Natural killer cell (primary cell): ENCODE measurements at regions not wholly inside any gene's neighbourhood (a gene's known extent, or its start where the extent isn't known, plus 50 kb on each side); places are given as distances from the start of the nearest gene placed in this dataset.

Source experiments
- ATAC-seq, 3 donors: fragments of 150-1000 bp in 2 of 3; fragments of 200-7000 bp in 1 of 3; cut with Tn5 transposase; 1 replicate in 1 of 3; 2 replicates in 2 of 3; pipeline ENCODE4 v1.10.0; 2021; ENCODE audit warnings: mild to moderate bottlenecking in 2 of 3, moderate library complexity in 2 of 3
- DNase-seq, 2 donors: peaks; one replicate each; pipeline versions ENCODE4 v3.0.0 to v3.0.0-alpha.2; 2013 to 2021; ENCODE audit warnings: mixed read lengths in 1 of 2
- H3K27ac ChIP-seq: one replicate; pipeline ENCODE4 v1.5.1; 2013; ENCODE audit warnings: mild to moderate bottlenecking, low read length
- H3K27me3 ChIP-seq: one replicate; pipeline ENCODE4 v1.6.1; 2013; ENCODE audit warnings: low read length; ENCODE audit not compliant: control insufficient read depth, insufficient read depth
- H3K36me3 ChIP-seq: one replicate; pipeline ENCODE4 v1.6.1; 2013; ENCODE audit warnings: low read length; ENCODE audit not compliant: control insufficient read depth, insufficient read depth
- H3K4me1 ChIP-seq: one replicate; pipeline ENCODE4 v1.6.1; 2013; ENCODE audit warnings: low read length; ENCODE audit not compliant: control insufficient read depth, insufficient read depth
- H3K4me3 ChIP-seq: one replicate; pipeline ENCODE4 v1.5.1; 2013; ENCODE audit warnings: low read length
- H3K9me3 ChIP-seq: one replicate; pipeline ENCODE4 v1.6.1; 2013; ENCODE audit warnings: low read length; ENCODE audit not compliant: control insufficient read depth, insufficient read depth
- H3K27ac Mint-ChIP-seq, 2 donors: one replicate each; pipeline ENCODE4 v1.8.0; 2022; ENCODE audit warnings: mild to moderate bottlenecking in 2 of 2, mixed read lengths in 2 of 2, moderate library complexity in 1 of 2
- H3K27me3 Mint-ChIP-seq, 2 donors: one replicate each; pipeline ENCODE4 v1.8.0; 2022; ENCODE audit warnings: low read depth in 2 of 2, mixed read lengths in 2 of 2
- H3K36me3 Mint-ChIP-seq: one replicate; pipeline ENCODE4 v1.8.0; 2022; ENCODE audit warnings: mixed read lengths
- H3K4me1 Mint-ChIP-seq, 2 donors: one replicate each; pipeline ENCODE4 v1.8.0; 2022; ENCODE audit warnings: mixed read lengths in 2 of 2
- H3K4me3 Mint-ChIP-seq: one replicate; pipeline ENCODE4 v1.8.0; 2022; ENCODE audit warnings: mild to moderate bottlenecking, moderate library complexity, mixed read lengths
- H3K9me3 Mint-ChIP-seq, 2 donors: one replicate each; pipeline ENCODE4 v1.8.0; 2022; ENCODE audit warnings: mixed read lengths in 2 of 2
- WGBS: methylation state at CpG from one replicate; pipeline ENCODE4 v1.1.7; 2013; ENCODE audit warnings: missing lambda C conversion rate; ENCODE audit not compliant: insufficient coverage; 5-methylcytosine and 5-hydroxymethylcytosine counted together
- intact Hi-C: fragments of 100-400 bp; cut with micrococcal nuclease; formaldehyde crosslinking; loops from one replicate; pipeline ENCODE4 v1.14.2; 2022
- TF ChIP-seq, protein P1 (sequence below): fragments of 200-600 bp; IDR thresholded peaks from one replicate; pipeline ENCODE4 v1.8.0; 2022; ENCODE audit warnings: antibody characterized with exemption

GRCh38 chr12:90585640-90586304, 369.2 kb downstream of the CCER1 start:
- DNase-seq (no peak), ATAC-seq (no peak)
- H3K36me3 Mint-ChIP-seq, result no peaks in the 10 kb centered on the region
- WGBS, result 77% methylated on average over 1 of the region's 3 CpGs
- Histone ChIP-seq H3K4me3 (no peak overlapping the region), H3K4me1 (no peaks in the 10 kb centered on the region), H3K27me3 (no peaks in the 10 kb centered on the region), H3K36me3 (no peaks in the 10 kb centered on the region), H3K27ac (no peak overlapping the region), H3K9me3 (no peaks in the 10 kb centered on the region)
- peaks cover 7 to 10% of the 10 kb centered on the region in 2 donors for H3K9me3 Mint-ChIP-seq
- no peak overlapping the region for H3K27ac Mint-ChIP-seq
- intact Hi-C loops, result no loop called here
- no peaks in the 10 kb centered on the region for H3K4me1 Mint-ChIP-seq
- no peaks in the 10 kb centered on the region for H3K27me3 Mint-ChIP-seq
- no peak overlapping the region for H3K4me3 Mint-ChIP-seq
- TF ChIP-seq, protein P1, sequence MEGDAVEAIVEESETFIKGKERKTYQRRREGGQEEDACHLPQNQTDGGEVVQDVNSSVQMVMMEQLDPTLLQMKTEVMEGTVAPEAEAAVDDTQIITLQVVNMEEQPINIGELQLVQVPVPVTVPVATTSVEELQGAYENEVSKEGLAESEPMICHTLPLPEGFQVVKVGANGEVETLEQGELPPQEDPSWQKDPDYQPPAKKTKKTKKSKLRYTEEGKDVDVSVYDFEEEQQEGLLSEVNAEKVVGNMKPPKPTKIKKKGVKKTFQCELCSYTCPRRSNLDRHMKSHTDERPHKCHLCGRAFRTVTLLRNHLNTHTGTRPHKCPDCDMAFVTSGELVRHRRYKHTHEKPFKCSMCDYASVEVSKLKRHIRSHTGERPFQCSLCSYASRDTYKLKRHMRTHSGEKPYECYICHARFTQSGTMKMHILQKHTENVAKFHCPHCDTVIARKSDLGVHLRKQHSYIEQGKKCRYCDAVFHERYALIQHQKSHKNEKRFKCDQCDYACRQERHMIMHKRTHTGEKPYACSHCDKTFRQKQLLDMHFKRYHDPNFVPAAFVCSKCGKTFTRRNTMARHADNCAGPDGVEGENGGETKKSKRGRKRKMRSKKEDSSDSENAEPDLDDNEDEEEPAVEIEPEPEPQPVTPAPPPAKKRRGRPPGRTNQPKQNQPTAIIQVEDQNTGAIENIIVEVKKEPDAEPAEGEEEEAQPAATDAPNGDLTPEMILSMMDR, result no peak

GRCh38 chr12:90576707-90577106, 378.3 kb downstream of the CCER1 start:
- Mint-ChIP-seq H3K36me3 (peaks cover 7% of the 10 kb centered on the region), H3K4me3 (no peak overlapping the region), H3K4me1 (no peaks in the 10 kb centered on the region), H3K27me3 (no peaks in the 10 kb centered on the region), H3K9me3 (peaks cover 13 to 24% of the 10 kb centered on the region in 2 donors), H3K27ac (no peak overlapping the region)
- Histone ChIP-seq H3K27me3 (no peaks in the 10 kb centered on the region), H3K4me3 (no peak overlapping the region), H3K9me3 (no peaks in the 10 kb centered on the region), H3K27ac (no peak overlapping the region), H3K4me1 (no peaks in the 10 kb centered on the region), H3K36me3 (no peaks in the 10 kb centered on the region)
- DNase-seq (no peak), ATAC-seq (no peak)
- intact Hi-C loops, result no loop called here
- TF ChIP-seq, protein P1, result no peak

- TF ChIP-seq, protein P1, result no peak
- no peaks in the 10 kb centered on the region for H3K4me1 ChIP-seq
- Mint-ChIP-seq H3K27me3 (no peaks in the 10 kb centered on the region), H3K27ac (no peak overlapping the region), H3K4me3 (no peak overlapping the region), H3K9me3 (peaks cover 13 to 24% of the 10 kb centered on the region in 2 donors), H3K36me3 (peaks cover 7% of the 10 kb centered on the region), H3K4me1 (no peaks in the 10 kb centered on the region)
- ATAC-seq (no peak), DNase-seq (no peak)
- H3K9me3 ChIP-seq, result no peaks in the 10 kb centered on the region
- no peaks in the 10 kb centered on the region for H3K36me3 ChIP-seq
- no peak overlapping the region for H3K27ac ChIP-seq
- no peak overlapping the region for H3K4me3 ChIP-seq
- intact Hi-C loops, result no loop called here
- H3K27me3 ChIP-seq, result no peaks in the 10 kb centered on the region
- 80% methylated on average over 2 of the region's 2 CpGs for WGBS
Measured at GRCh38 chr12:90575995-90576394, 379.0 kb downstream of the CCER1 start.

DNA sequence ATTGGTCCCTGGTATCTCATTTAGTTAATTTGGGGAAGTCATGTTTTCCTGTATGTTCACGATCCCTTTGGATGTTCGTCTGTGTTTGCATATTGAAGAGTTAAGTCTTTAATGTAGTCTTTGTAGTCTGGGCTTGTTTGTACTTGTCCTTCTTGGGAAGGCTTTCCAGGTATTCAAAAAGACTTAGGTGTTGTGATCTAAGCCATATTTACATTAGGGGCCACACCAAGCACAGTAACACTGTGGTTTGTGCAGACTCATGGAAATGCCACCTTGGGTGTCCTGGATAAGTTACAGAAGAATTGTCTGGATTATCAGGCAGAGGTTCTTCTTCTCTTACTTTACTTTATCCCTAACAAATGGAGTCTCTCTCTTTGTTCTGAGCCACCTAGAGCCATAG, 380.3 kb downstream of the CCER1 start:
- TF ChIP-seq, protein P1, result no peak
- no peaks in the 10 kb centered on the region for H3K4me1 ChIP-seq
- no peaks in the 10 kb centered on the region for H3K9me3 ChIP-seq
- H3K27ac ChIP-seq, result no peak overlapping the region
- H3K4me3 Mint-ChIP-seq, result no peak overlapping the region
- H3K9me3 Mint-ChIP-seq, result peaks cover 13 to 26% of the 10 kb centered on the region in 2 donors
- H3K4me3 ChIP-seq, result no peak overlapping the region
- H3K27me3 ChIP-seq, result no peaks in the 10 kb centered on the region
- H3K27ac Mint-ChIP-seq, result no peak overlapping the region
- H3K4me1 Mint-ChIP-seq, result no peaks in the 10 kb centered on the region
- WGBS, result 94% methylated on average over 2 of the region's 2 CpGs
- H3K27me3 Mint-ChIP-seq, result no peaks in the 10 kb centered on the region
- no peaks in the 10 kb centered on the region for H3K36me3 ChIP-seq
- DNase-seq (no peak), ATAC-seq (no peak)
- intact Hi-C loops, result no loop called here
- H3K36me3 Mint-ChIP-seq, result peaks cover 7% of the 10 kb centered on the region
